ENCODE measurements at regions not wholly inside any gene's neighbourhood (a gene's known extent, or its start where the extent isn't known, plus 50 kb on each side); places are given as distances from the start of the nearest gene placed in this dataset.

GRCh38 chr18:61727241-61728193, 165.3 kb downstream of the RNF152 start:
- no peak for DNase-seq

DNA sequence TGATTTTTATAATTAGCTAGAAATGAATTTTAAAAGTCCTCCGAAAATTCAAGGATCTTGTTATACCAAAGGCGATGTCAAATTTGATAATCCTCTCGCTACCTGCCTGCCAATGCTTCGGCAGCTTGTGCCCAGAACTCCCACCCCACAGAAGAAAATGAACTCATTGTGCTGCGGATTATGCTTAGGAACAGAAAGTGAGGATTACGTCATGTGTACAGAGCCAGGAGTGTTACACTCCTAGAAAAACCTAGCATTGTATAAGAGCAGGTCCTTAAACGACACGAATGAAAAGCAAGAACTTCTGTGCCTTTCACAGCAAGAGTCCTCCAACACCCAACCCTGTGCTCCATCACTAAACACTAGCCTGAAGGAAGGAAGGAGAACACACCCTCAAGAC, 168.3 kb downstream of the RNF152 start:
- no peak for DNase-seq

- no peak for DNase-seq
Observed at GRCh38 chr18:61722247-61722646, 170.6 kb downstream of the RNF152 start.

GRCh38 chr18:61720496-61720895, 172.3 kb downstream of the RNF152 start:
- no peak for DNase-seq

DNA sequence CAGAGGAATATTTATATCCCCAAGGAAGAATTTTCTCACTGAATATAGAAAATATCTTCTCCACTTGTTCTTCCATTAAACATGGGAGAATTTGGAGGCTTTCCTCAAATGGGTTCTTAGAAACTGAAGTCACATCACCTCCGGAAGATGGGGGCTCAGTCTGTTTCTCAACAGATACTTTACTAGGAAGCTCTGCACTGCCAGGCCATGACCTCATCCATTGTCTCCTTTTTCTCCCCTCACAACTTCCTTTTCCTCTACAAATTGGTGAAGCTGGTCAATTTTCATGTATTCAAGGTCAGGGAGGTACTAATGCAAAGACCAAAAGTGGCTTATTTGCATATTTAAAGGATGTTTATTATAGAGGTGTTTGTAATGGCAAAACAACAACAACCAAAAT, 173.1 kb downstream of the RNF152 start:
- DNase-seq = no peak

- no peak for DNase-seq
Observed at GRCh38 chr18:61718944-61719343, 173.9 kb downstream of the RNF152 start.

DNA sequence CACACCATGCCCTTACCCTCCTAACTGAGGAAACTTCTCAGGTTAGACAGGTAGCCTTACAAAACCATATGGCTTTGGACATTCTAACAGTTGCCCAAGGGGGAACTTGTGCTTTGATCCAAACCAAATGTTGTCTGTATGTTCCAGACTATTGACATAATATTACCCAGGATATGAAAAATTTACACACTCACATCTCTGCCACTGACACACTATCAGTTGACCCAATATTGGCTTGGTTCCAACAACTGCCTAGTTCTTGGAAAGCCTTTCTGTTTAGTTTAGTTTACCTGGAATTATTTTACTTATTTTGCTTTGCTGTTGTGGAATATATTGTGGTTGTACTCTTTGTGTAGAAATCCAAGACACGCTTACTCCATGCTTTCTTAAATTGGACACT, 178.4 kb downstream of the RNF152 start:
- DNase-seq = no peak

DNA sequence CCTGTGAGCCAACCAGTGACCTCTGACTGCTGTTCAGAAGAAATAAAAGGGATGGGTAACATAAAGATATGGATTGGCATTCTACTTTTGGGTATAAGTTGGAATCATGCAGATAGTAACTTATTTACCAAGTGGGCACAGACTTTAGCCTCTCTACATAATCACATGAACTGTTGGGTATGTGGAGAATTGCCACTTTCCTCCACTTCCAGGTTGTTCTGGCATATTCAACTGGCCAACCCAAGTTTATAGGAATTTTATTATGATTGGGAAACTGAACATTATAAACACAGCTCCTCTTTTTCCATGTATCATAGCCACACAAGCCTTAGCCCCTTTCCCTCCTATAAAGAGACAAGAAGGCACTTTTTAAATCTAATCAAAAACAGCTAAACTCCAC, 179.3 kb downstream of the RNF152 start:
- no peak for DNase-seq

DNA sequence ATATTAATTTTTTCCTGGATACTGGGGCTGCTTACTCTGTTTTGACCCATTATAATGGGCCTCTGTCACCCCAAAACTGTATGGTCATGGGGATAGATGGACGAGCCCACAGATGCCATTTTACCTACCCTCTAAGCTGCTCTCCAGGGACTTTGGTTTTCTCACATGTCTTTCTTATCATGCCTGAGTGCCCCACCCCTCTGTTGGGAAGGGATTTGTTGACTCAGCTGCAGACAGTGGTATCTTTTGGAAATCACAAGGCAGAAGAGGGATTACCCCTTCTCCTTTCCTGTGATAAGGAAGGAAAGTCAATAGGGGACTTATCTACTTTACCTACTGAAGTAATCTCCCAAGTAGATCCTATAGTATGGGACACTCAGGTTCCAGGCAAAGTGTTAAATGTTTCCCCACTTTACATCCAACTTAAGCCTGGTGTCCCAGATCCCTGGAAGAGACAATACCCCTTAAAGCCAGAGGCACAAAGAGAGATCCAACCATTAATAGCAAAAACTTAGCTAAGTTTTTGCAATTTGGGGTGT, 182.7 kb downstream of the RNF152 start:
- no peak for DNase-seq

- DNase-seq = no peak
Observed at GRCh38 chr18:61706276-61706915, 186.4 kb downstream of the RNF152 start.

DNA sequence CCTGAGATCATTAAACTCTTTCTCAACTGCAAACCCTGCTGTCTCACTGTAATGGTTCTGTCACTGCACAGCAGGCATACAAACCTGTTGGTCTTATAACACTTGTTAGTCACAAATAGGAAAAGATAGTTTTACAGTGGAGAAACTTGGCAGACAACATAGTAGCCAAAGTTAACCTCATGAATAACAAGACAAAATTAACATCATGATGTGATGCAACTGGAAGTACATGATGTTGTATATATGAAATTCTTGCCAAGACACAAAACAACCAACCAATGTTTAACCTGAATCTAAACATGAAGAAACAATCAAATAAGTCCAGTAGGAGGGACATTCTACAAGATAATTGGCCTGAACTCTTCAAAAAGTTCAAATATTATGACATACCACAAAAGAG, 189.3 kb downstream of the RNF152 start:
- no peak for DNase-seq

DNA sequence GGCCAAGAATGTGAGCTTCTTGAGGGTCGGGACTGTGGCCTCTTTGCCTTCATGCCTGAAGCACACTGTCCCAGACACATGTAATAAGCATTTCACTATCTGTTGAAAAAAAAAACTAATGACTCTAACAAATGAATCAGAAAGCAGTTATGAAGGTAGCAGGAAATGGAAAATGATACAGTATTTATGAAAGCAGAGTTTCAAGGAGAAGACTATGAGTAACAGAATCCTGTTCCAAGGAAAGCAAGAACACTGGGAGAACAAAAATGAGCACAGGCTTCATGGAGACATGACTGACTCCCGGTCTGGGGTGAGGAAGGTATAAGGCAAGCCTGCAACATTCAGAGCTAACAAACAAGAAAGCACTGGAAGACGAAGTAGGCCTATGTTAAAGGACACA, 190.8 kb downstream of the RNF152 start:
- DNase-seq = no peak

- DNase-seq = no peak
Observed at GRCh38 chr18:61699397-61700110, 193.3 kb downstream of the RNF152 start.

DNA sequence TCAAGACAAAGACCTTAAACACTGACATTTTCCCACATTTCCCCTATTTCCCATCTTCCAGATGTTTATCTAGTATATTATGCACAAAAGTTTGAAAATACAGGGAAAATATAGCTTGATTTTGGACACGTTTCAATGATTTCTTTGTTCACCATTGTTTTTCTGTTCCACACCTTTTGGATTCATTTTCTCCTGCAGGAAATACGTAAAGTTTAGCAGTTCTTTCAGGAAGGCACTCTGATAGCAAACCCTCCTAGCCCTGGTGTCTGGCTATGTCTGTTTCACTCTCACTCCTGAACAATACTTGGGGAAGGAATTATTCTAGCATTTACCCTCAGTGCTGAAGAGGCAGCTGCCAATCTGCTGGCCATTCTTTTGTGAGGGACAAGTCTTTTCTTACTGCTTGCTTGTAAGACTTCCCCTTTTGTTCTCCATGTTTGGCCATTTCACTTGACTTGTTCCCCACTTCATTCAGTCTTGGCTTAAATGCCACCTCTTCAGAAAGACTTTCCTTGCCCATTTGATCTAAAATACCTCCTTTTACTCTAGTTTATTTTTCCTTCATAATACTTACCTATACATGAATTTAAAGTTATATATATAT, 195.4 kb downstream of the RNF152 start:
- DNase-seq = no peak

GRCh38 chr18:61694236-61694635, 198.6 kb downstream of the RNF152 start:
- no peak for DNase-seq

DNA sequence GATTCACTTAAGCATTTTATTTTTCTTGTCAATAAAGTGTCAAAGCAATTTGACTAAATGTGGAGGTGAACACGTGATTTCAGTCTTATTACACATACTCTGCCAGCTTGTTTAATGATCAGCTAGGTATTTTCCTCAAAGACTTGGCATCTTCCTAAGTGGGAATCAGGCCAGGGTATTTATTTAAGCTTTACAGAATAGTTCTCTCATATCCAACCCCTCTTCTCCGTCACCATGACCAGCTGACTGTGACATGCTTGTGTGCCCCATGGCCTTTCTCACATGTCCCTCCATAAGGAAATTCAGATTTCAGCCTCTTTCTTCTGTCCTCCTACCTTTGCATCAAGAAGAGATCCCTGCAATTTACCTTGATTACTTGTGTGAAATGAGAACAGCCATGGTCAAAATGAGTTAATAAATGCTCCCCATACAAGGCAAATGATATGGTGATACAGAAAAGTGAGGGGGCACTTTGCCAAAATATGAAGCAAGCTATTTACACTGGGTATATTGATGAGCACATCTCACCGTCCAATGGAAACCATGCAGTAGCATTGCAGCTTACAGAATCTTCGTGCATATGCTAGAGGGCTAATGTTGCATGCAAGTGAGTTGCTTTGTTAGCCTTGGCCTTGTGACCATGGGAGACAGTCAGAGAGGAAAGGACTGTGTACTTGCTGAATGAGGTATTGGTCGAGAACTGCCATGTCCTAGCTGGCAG, 202.2 kb downstream of the RNF152 start:
- DNase-seq = no peak

DNA sequence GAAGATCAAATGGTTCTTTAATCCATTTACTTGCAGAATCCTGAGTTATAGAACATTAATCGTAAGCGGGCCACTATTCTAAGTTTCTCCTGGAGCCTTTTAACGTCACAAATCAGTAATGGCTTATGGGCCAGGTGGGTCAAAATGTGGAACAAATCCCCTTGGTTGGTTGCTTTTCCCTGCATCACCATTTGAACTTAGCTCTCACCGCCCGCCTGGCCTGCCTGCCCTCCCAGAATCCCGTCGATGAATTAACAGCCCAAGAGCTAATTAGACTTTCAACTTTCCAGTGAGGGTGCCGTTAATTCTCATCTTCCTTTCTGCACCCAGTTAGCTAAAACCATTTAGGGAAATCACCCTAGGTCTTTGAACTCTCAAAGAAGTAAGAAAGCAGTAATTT, 205.5 kb downstream of the RNF152 start:
- no peak for DNase-seq

GRCh38 chr18:61683856-61684255, 209.0 kb downstream of the RNF152 start:
- DNase-seq = no peak

GRCh38 chr18:61681065-61681464, 211.7 kb downstream of the RNF152 start:
- no peak for DNase-seq

DNA sequence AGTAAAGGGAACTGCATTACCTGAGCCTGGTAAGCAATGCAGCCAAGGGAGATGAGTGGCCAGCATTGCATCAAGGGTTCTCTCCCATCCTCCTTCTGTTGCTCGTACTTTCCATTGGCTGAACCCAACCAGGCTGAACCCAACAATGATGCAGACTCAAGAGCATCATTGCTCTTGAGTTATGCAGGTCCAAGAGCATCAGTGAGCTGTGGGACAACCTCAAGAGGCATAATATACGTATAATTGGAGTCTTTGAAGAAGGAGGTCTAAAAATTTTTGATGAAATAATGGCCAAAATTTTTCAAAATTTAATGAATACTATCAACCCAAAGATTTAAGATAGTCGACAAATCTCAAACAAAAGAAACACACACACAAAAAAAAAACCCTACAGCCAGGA, 213.0 kb downstream of the RNF152 start:
- peak; percentile 22 for DNase-seq

DNA sequence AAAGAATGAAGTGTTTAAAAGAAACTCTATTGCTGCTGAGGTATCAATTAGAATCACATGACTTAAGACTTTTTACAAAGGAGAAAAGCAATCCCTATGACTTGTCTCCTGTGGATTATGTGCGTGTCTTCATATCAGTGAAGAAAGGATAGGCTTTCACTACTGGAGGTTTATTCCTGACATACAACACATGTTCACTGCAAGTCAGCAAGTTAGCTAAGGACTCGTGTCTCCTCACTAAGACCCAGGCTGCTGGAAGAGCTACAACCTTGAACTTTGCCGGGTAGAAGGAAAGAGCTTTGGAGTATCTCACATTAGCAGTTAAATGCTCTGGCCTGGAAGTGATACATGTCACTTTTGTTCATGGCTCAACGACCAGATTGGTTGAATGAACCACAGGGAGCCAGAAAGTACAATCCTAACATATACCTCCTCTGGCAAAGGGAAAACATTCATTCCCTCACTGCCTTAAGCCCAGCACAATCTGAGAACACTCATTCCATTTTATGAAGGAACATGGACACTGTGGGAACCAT, 215.3 kb downstream of the RNF152 start:
- peak; percentile 82 for DNase-seq

All from eye (tissue), 1 donor.